ENCODE measurements at regions not wholly inside any gene's neighbourhood (a gene's known extent, or its start where the extent isn't known, plus 50 kb on each side); places are given as distances from the start of the nearest gene placed in this dataset.
A peak's percentile ranks its signal among the peaks of the same experiment; 100 is the strongest.

DNA sequence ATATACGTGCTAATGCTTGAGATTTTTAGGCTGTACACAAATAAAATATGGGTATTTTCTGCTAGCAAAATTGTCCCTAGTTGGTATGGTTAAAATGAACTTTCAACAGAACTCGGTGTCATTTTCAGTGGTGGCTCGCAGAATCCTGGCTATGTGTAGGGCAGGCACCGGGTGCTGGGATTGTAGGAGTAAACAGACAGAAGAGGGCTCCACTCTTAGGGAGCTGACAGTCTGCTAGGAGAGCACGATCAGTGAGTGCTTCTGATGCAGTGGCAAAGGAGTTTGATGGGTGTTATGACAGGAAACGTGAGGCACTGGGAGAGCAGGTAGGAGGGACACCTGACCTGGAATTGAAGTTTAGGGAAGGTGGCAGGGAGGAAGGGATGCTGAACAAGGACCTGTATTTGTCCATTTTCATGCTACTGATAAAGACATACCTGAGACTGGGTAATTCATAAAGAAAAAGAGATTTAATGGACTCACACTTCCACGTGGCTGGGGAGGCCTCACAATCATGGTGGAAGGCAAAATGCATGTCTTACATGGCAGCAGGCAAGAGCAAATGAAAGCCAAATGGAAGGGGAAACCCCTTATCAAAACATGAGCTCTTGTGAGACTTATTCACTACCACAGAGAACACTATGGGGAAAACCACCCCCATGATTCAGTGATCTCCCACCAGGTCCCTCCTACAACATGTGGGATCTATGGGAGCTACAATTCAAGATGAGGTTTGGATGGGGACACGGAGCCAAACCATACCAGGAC is 105.4 kb upstream of the LCLAT1 start:
- no peak for DNase-seq (ENCODE audit: low read depth in 2 of 2)

DNA sequence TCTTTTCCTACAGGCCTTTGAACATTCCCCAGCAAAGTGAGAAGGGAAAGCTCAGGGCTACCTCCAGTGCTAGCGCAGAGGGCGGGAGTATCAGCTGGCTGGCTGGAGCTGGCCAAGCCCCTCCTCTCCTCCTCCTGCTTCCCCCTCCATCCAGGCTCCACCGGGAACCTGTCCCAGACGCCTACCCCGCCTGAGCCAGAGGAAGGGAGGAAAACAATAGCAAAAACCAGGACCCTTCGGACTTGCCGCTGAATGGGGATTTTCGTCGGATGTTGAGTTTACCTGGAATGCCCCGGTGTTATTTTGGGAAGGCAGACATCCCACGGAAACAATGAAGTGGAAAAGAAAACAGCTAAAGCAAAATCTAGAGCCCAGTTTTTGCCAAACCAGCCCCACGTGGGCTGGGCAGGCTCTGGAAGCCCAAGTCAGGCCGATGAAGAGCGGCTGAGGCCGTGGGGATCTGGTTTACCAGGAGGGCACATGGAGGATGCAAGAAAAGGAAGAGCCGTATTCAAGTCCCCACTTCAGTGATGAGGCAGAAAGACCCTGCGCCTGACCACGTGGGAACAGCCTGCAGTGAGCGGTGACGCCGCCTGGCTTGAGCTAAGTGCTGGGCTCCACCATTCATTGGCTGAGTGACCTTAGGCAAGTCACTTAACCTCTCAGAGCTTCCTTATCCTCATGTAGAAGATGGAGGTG is 100.4 kb upstream of the LCLAT1 start:
- DNase-seq (ENCODE audit: low read depth in 2 of 2) = no peak

DNA sequence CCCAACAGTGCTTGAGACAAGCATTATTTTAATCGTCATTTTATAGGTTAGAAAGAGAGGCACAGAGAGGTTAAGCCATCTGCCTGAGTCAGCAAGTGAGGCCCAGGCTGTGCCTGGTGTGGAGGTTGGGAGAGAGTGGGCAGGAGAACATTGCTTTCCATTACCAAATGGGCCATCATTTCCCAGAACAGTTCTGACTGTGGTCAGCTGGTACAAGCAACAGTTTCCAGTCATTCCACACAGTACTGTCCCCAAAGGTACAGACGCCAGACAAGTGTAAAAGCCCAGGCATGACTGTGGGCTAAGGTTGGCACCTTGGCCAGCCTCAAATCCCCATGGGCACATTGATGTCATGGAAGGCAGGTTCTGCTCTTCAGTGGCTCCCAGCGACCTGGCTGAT is 98.2 kb upstream of the LCLAT1 start:
- no peak for DNase-seq (ENCODE audit: low read depth in 2 of 2)

DNA sequence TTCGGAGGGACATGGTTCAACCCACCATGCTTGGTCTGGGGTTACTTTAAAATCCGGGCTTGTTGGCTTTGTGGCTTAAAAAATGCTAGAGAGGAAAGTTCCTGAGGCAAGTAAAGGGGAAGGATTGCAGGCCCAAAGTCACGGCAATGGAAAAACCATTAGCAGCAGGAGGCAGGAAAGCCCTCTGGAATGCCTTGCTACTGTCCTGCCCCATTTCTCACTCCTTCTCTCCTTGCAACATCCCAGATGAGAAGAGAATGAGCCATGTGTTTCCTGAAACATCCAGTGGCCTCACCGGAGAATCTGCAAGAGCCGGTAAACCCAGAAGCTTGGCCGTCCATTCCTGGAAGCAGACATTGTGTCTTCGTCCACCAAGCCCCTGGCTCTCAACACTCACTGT is 97.4 kb upstream of the LCLAT1 start:
- no peak for DNase-seq (ENCODE audit: low read depth in 2 of 2)

DNA sequence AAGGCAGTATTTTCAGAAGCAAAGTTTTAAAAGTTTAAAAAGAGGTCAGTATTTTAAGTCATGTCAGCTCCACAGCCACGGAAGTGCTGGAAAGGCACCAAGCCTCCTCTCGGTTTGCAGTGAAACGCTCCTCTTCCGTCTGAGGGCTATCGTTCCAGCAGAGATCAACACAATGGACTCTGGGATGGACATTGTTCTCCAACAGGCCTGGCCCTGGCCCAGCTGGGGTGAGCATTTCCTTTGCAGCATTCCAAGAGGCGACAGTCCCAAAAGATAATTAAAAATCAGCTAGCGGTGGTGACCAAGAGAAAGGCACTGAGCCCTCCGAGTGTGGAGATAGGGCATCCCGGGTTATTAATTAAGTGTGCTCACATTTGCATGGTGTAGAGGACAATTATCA is 95.9 kb upstream of the LCLAT1 start:
- DNase-seq (ENCODE audit: low read depth in 2 of 2) = no peak

DNA sequence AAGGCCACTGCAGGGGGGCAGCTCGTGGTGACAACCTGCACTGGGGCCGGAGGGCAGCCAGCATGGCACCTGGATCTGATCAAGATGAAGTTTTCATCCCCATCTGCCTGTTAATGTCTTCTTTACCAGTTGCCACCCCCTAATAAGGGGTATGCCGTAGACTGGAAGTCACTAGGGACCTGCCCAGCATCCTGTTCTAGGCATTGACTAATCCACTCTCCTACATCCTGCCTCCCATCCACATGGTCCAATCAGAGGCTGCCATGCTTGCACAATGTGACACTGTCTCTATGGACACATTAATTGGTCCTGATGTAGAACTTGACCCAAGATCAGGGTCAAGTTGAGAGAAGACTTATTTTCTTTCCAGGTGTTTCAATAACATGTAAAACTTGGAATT is 95.1 kb upstream of the LCLAT1 start:
- no peak for DNase-seq (ENCODE audit: low read depth in 2 of 2)

DNA sequence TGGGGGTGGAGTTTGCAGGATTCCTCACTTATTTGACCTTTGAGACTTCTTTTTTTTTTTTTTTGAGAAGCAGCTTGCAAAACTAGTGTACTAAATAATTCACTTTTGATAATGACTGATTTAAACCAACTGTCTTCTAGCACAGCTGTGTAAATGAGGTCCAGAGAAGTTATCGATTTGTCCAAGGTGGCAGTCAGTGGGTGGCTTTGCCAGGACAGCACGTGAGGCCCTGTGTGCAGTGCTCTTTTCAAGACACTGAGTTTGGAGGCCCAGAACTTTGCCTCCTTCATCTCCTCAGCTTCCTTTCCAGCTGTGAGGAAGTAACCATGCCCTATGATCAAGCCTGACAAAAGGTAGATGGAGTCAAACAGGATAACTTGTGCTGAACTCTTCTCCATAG is 92.9 kb upstream of the LCLAT1 start:
- DNase-seq (ENCODE audit: low read depth in 2 of 2) = no peak

DNA sequence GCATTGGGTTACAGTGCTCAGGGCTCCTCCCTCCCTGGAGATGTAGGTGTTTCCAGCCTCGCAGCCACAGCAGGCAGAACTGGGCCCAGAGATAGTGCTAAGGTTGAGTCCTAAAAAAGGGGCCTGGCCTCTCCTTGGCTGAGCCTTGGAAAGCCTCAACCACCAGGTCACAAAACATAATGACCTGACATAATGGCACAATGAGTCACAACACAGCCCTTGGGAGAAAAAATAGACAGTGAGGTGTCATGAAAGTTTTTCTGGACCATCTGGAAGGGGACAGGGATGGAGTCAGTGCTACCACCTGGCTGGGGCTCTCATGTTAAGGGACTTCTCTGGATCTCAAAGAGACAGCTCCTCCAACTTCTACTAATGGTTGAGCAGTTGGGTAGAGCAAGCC is 92.4 kb upstream of the LCLAT1 start:
- DNase-seq (ENCODE audit: low read depth in 2 of 2) = no peak

DNA sequence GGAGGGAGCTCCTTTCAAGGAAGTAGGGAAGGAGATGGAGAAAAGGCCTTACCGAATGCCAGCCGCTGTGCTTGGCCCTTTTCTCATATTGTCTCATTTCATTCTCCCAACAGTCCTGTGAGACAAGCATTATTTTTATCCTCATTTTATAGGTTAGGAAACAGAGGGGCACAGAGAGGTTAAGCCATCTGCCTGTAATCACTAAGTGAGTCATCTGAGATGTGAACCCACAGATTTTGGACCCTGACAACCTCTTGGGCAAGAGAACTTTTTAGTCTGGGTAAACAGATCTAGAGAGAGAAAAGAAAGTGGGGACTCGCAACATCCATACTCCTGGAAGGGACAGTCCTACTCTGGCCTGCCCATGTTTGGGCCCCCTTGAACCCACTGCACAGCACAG is 91.7 kb upstream of the LCLAT1 start:
- no peak for DNase-seq (ENCODE audit: low read depth in 2 of 2)

DNA sequence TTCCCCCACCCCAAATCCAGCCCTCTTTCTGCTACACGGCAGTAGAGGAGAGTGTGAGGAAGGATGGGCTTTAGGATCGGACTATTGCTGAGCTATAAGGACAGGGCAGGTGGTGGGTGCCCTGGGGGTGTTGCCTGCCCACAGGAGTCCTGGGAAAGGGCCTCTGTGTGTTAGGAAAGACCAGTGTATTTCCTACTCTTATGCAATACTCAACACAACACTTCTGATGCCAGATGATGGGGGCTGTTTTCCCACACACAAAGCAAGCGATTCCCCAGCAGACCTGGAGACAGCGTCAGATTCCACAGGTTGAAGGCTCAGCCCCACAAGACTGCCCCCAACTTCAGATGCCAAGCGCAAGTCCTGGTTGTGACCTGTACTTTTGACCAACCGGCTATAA is 91.0 kb upstream of the LCLAT1 start:
- no peak for DNase-seq (ENCODE audit: low read depth in 2 of 2)

DNA sequence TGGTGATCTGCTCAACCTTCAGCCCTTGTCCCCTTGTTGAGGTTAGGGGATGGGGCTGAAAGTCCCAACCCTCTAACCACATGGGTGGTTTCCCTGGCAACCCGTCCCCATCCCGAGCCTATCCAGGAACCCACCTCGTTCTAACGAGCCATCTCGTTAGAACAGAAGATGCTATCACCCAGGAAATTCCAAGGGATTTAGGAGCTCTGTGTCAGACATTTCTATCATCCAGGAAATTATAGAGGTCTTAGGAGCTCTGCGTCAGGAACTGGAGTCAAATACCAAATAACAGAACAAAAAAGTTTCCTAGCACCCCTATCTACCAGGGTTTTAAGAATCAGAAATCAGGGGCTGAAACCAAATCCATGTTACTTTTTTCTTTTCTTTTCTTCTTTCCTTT is 90.3 kb upstream of the LCLAT1 start:
- DNase-seq (ENCODE audit: low read depth in 2 of 2) = no peak

DNA sequence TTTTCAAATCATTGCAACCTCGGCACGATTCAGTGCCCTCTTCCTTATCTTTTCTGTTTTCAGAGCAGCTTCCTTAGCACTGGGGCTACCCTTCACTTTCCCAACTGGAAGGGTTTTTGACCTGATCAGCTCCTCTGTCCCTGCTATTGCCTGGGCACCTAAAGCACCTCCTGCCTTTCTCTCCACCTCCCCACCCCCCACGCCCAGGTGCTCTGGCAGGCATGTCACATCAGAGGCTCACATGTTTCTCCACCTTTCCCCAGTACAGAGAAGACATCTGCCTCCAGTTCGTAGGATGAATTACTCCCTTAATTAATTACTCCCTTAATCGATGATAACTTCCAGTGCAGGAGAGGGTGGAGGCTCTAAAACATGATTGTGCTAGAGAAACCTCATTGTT is 88.7 kb upstream of the LCLAT1 start:
- no peak for DNase-seq (ENCODE audit: low read depth in 2 of 2)

DNA sequence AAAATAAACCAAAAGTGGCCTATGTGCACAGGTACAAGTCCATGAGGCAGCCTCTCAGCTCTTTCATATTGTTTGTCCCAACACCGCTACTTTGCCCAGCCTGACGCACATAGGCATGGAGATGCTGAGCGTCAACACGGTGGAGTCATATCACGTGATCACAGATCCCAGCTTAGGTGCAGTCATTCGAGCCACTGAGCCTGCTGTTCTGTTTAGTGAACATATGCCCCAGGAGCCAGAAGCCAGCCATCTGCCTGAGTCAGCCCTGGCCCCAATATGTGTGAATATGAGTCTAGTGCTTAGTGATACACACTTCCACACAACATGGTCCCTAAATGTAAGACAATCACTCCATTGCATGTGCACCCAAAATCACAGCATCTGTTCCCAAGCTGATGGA is 88.2 kb upstream of the LCLAT1 start:
- no peak for DNase-seq (ENCODE audit: low read depth in 2 of 2)

DNA sequence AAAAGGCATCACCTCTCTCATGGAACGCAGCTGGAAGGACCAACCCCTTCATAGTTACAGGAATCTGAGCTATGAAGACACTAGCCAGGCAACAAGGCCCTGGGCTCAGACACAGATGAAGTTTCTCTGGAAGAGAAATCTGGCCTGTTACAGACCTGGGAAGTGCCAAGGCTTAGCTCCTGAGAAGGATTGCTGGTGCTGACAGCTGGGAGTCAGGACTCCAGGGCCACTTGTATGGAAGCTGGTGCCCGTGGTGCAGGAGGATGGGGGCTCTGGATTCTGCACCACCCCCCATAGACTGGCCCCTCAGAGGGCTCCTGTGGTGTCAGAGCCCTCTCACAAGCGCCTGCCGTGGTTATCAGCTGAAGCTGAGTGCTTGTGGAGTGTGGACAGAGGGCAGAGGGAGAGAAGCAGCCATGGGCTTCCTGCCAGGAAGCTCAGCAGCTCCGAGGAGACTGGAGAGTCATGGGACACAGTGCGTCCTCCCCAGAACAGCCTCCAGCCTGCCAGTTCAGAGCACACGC is 87.3 kb upstream of the LCLAT1 start:
- no peak for DNase-seq (ENCODE audit: low read depth in 2 of 2)

DNA sequence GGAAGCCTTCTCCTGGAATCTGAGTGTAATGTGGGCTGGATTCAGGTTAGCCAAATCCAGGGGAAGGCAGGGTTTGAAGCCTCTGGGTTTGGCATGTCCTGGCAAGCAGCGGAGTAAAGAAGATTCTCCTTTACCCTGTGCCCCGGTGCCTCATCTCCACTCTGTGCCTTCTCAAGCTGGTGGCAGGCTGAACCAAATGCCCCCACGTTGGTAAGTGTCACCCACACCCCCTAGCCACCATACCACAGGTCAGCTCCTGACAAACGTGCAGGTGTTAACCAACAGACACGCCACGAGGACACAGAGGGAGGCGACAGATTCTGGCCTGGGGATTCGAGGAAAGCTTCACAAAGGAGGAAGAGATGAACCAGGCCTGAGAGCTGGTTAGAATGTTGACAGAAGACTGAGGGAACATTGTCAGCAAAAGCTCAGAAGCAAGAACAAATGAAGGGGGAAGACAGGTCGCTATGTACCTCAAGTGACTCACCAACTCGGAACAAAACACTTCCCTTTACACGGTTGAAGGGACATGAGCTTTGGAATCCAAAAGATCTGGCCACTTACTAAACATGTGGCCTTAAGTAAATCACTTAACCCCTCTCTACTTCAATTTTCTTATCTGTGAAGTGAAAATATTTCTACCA is 85.2 kb upstream of the LCLAT1 start:
- no peak for DNase-seq (ENCODE audit: low read depth in 2 of 2)

DNA sequence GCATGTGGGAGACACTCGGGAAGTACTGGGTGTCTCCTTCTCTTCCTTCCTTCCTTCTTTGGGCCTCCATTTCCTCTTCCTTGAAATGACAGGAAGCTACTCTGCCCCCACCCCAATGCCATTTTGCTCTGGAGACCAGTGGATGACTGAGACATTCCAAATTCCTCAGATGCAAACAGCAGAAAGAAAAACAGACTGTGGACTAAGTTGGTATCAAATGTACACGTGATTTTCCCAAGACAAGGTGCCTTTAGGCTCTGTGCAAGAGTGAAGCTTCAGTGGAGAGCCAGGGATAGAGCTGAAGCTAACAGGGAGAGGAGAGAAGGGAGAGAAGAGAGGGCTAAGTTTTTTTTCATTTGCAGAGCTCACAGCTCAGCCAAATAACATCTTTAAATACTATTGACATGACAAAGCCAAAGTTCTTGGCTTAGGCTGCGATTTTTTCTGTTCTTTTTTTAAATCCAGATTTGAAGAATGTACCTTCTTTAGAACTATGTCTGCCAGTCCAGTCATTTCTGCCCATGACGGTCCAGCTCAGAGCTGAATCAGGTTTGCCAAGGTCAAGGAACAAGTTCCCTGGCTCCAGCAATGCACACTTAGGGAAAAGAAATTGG is 84.5 kb upstream of the LCLAT1 start:
- DNase-seq (ENCODE audit: low read depth in 2 of 2) = no peak

DNA sequence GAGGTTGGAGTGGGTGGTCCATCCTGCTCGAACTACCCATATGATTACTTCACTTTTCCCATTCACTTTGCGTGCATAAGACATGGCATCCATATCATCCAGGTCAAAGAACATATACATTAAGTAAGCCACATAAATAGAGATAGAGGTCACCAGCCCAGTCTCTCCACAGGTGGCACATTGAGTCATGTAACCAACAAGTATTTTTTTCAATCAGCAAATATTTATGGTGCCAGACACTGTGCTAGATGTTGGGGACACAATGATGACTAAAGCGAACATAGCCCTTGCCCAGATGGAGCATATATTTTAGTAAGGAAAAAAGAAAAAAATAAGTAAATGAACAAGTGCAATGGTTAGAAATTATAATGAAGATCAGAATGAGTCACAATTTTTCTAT is 83.6 kb upstream of the LCLAT1 start:
- no peak for DNase-seq (ENCODE audit: low read depth in 2 of 2)

DNA sequence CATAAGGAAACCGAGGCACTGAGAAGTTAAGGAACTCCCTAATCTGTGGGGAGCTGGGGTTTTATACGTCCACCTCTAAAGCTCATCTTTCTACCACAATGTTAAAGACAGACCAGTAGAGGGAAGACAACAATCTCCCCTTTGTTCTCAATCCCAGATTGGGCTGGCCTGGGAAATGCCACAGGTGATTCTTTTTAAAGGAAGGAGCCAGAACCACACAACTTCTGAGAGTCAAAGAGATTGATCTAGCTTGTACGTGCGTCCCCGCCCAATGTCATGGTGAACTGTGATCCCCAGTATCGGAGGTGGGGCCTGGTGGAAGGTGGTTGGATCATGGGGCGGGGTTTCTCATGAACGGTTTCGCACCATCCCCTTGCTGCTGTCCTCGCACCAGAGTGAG is 81.8 kb upstream of the LCLAT1 start:
- DNase-seq (ENCODE audit: low read depth in 2 of 2) = no peak

DNA sequence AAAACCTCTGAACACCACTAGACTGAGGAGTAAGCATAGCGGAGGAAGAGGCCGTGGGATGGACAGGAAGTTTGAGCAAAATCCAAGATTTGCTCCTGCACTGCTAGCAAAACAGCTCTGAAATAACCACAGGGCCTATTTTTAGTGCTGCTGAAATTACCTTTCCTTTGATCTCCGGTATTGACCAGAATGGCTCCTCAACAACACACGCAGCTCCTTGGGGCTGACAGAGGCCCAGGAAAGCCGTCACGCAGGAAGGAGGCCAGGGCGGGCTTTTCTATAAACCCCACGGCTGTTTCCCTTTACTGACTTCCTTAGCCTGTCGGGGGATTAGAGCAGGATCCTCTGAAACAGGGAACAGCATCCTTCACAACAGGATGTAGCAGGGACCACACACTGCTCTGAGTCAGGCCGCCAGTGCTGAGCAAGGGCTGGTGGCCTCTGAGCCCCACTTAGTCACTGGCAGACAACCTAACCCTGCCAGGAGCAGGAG is 80.8 kb upstream of the LCLAT1 start:
- peak in 1 of 2 experiments; percentile 10 for DNase-seq (ENCODE audit: low read depth in 2 of 2)

DNA sequence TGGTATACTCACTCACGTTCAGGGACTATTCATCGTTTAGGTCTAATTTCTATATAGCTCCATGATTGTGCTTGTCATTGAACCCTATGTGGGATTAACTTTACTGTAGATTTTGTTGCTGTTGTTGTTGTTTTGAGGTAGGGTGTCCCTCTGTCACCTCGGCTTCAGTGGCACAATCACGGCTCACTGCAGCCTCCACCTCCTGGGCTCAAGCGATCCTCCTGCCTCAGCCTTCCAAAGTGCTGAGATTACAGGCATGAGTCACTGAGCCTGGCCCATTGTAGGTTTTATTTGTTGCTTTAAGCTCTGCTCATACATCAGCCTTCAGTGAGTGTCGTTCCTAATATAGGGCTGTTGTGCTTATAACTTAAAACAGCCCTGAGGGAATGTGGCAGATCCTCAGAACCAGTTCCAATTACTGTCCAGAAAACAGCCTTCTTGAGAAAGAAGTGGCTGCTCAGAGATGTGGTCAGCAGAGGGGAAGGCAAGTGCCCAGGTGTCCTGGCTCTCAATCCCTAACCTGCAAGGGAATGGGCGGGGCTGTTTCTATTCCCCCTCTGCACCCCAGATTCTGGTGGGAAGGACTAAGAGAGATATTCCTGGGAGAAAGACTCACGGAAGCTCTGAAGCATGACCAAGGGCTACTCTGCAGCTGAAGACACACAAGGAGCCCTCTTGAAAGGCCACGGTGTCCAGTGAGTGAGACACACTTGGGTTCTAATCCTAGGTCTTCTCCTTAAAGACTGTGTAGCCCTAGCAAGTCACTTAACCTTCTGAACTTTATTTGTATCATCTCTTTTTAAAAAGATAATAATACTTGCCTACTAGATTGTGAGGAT is 79.6 kb upstream of the LCLAT1 start:
- DNase-seq (ENCODE audit: low read depth in 2 of 2) = no peak

DNA sequence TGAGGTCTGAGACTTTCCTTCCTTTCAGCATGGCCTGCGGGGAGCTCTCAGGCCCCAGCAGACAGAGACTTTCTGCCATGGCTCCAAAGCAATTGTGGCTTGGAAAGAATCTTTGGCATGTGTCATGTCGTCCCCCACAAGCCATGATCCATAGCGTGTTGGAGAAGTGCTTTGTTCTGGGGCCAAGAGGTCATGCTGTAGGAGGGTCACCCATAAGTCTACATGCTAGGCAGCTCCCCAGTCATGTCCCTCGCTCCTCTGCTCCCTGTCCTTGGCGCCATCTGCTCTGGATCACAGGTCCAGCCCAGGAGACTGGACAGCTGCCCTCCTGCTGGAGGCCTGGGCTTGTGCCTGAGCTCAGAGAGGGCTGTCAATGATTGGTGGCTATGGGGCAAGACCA is 78.8 kb upstream of the LCLAT1 start:
- no peak for DNase-seq (ENCODE audit: low read depth in 2 of 2)

Data from stimulated activated CD4-positive, alpha-beta T cell treated with anti-CD3 and anti-CD28 coated beads, Interleukin-12 subunit alpha, Interleukin-12 subunit beta, amount 100 ng/mL, for 24 hours (primary cell).